Hepatic stellate cell (primary cell): ENCODE measurements at regions not wholly inside any gene's neighbourhood (a gene's known extent, or its start where the extent isn't known, plus 50 kb on each side); places are given as distances from the start of the nearest gene placed in this dataset.

Experiments
- DNase-seq: peaks from one replicate; pipeline ENCODE4 v3.0.0; 2011; ENCODE audit warnings: low spot score

DNA sequence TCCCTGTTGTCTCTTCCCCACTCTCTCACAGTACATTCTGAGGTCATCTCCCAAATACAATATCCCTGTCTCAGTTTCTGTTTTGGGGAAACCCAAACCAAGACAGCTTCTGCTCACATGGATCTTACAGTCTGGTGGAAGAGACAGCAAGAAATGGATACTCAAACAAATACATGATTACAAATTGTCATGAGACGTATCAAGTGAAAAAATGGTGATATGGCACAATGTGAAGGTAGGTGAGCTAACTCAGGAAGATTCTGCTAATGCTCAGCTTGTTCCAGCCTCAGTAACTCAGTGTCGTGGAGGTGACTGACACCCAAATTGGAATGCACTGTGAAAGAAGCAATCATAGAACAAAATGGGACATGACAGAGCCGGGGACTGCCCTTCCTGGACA lies 68.3 kb downstream of the CHST1 start:
- DNase-seq, result no peak

GRCh38 chr11:45596571-45596970 lies 68.9 kb downstream of the CHST1 start:
- DNase-seq, result no peak

- no peak for DNase-seq
Observed at GRCh38 chr11:45593992-45594391, 71.4 kb downstream of the CHST1 start.

DNA sequence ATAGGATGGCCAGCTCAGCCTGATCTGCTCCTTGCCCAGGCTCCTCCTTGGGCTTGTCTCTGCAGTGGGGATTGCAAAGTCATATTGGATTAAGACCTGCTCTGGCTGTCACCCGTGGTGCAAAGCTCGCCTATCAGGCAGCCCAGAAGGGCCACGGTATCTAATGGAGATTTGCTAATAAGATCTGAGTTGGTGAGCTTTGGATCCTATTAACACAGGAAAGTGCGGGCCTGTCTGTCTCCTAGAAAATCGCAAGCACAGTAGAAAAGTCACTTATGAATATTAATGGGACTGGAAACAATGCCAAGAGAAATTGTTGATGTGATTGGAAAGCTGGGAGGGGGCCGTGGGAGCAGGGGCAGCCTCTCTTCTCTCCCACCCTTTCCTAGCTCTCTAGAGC lies 72.8 kb downstream of the CHST1 start:
- DNase-seq, result no peak

DNA sequence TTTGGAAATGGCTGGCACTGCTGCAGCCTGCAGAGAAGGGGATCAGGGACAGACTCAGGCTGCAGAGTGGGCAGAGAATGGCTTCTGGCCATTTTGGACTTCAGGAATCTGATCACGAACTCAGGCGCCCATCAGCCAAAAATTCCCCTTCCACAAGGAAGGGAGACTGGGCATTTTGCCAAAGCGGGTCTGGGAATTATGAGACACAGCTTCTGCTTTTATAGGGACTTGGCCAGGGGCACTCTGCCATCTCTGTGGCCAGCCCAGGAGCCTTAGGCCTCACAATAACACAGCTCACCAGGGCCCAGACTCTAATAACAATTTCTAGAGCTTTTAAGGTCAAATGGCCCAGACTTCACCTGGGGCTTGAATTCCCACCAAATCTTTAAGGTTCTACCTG lies 74.7 kb downstream of the CHST1 start:
- DNase-seq, result no peak

- no peak for DNase-seq
Observed at GRCh38 chr11:45585205-45585604, 80.2 kb downstream of the CHST1 start.

- no peak for DNase-seq
Observed at GRCh38 chr11:45583981-45584566, 81.3 kb downstream of the CHST1 start.

DNA sequence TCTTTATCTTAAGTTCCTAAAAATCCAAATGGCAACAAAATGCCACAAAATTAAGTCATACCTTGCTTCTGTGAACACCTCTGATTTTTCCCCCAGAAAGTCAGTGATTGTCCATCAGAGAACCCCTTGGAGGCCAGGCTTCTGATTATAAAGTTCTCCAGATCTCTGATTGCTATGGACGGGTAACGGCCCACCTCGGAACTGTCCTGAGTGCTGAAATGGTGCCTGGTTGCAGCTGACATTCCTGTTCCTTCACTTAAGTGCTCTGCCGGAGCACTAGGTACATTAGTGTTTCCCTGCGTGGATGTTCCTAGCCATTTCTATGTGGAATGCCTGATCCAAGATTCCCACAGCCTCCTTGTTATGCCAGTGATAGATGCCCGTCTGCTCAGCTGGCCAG lies 85.0 kb downstream of the CHST1 start:
- DNase-seq, result peak; percentile 40

DNA sequence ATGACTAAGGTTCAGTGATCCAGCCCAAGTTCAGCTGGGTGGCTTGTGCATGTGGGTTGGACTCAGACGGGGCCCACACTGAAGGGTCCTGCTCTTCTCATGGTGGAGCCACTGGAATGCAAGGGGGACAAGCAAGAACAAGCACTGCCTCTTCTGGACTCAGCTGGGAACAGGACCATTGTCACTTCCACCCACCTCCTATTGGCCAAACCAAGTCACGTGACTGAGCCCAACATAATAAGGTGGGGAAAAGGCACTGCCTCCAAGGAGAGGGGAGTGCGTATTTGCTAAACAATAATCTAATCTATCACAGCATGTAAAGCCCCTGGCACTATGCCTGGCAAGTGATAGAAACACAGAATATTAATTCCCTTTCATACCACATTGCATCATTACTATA lies 87.1 kb downstream of the CHST1 start:
- DNase-seq, result no peak

DNA sequence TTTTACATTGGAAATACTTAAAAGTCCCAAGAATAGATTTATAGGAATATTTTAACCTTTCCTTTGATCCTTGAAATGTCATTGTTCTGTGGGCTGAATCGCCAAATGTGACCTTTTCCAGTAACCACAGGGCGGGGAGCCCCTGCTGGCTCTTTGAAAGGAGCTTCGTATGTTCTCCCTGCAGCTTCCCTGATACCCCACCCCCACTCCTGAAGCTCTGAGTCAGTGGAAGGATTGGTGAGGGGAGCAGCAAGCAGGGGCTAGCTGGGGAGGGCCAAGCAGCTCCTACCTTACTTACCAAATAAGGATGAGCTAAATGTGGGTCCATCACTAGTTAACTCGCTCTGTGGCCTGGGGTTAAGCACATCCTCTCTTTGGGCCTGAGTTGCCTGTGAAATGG lies 87.7 kb downstream of the CHST1 start:
- DNase-seq, result no peak

- no peak for DNase-seq
Observed at GRCh38 chr11:45576461-45577215, 88.8 kb downstream of the CHST1 start.

GRCh38 chr11:45573728-45574127 lies 91.7 kb downstream of the CHST1 start:
- DNase-seq, result no peak

- DNase-seq, result no peak
Observed at GRCh38 chr11:45572354-45573123, 92.9 kb downstream of the CHST1 start.

- no peak for DNase-seq
Observed at GRCh38 chr11:45569776-45570175, 95.6 kb downstream of the CHST1 start.

DNA sequence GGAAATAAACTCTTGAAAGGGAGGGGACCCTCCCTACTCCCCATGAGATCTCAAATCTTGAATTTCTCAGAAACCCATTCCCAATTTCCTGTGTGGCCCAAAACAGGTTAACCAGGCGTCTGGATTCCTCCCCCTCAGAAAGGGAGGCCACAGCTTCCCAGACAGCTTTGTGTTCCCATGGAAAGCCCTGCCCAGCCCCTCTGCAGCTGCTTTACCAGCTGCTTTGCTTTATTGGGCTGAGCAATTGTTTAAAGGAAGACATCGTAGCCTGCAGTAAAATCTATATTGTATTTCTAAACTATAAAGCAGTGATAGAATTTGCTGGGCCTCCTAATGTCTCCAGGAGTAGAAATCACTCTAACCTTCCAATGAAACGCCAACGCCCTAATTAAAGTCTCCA lies 97.4 kb downstream of the CHST1 start:
- DNase-seq, result no peak

DNA sequence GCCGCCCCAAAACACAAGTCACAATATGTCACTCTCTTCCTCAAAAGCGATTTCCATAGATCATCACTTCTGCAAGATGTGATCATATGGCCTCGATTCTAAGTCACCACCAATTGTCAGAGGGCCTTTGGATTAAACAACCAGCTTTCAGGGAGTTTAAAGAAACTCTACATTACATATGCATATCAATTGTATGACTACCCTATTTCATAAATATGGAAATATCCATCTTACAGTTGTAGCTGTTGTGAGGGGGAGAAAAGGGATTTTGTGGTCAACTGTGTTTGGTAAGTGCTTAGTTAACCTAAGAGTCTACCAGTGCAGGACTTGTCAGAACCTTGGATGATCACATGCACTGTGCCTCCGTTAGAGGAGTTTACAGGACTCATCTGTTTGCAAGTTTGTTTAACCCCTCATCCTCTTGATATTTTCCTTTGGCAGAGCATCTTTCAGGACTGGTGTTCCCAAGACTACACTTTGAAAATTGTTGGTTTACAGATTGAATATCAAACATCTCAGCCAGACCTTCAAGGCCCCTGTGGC lies 99.9 kb downstream of the CHST1 start:
- no peak for DNase-seq

DNA sequence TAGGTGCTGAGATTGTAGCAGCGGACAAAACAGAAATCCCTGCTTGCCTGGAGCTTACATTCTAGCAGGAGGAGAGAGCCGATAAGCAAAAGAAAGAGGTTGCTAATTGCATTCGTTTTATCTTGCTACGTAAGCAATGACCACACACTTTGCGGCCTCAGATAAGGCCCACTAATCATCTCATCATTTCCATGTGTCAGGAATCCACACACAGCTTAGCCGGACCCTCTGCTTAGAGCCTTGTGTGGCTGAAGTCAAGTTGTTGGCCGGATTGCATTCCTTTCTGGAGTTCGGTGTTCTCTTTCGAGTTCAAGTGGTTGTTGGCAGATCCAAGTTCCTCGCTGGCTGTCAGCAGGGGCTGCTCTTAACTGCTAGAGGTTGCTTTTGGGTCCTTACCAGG lies 101.6 kb downstream of the CHST1 start:
- no peak for DNase-seq

- no peak for DNase-seq
Observed at GRCh38 chr11:45563171-45563570, 102.3 kb downstream of the CHST1 start.

- no peak for DNase-seq
Observed at GRCh38 chr11:45560913-45561281, 104.5 kb downstream of the CHST1 start.

- DNase-seq, result no peak
Observed at GRCh38 chr11:45560155-45560912, 105.1 kb downstream of the CHST1 start.

DNA sequence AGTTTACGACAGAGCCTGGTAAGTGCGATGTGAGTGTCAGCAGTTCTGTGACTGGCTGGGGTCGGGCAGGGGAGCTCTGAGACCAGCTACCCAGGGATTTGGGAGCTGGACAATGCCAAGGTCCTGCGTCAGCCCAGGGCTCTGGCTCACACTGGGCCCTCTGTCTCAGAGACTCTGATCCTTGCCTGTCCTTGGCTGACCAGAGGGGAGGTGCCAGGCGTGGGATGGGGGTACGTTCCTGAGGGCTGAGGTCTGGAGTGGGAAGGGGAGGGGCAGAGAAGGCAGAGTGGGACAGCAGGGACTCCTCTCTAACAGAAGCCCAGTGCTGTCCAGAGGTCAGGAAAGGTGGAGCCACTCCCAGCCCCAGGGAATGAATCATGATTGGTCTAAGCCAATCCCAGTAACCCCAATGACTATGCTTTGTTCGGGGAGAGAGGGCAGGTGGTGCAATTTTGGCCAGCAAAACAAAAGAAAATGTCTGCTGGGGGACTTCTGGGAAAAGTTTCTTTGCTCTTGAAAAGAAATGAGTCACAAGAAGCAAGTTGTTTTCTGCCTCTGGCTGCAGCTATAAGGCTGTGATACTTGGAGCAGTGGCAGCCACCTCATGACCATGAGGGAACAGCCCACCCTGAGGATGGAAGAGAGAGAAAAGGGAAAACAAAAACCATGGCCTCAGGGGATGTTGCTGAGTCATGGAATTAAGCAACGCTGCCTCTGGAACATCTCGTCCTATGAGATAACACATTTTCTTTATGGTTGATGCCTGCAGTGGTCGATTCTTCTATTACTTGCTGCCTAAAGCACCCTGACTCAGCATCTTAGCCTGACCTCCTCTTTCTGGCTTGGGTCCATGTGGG lies 108.3 kb downstream of the CHST1 start:
- no peak for DNase-seq
